ENCODE measurements at regions not wholly inside any gene's neighbourhood (a gene's known extent, or its start where the extent isn't known, plus 50 kb on each side); places are given as distances from the start of the nearest gene placed in this dataset.

DNA sequence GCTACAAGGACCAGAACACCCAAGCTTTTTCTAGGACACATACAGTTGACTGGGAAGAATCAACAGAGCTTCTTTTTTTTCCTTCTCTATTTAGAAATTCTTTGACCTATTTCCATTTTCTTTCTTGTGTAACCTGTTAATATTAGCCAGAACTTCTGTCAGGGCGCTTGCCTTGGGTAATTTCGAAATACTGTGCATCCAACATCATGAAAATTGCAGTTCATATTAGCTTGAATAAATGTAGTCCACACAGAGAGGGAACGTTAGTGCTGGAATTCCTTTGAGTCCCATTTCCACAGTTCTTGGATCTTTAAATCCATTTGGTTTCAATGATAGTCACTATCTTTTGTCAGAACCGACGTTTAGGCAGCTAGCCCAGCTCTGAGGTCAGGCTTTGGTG lies 141.8 kb downstream of the MXRA5 start:
- Histone ChIP-seq H2AFZ (ENCODE audit: control insufficient read depth, low read length) (no peak overlapping the region), H3K36me3 (ENCODE audit: control insufficient read depth in 2 of 2, extremely low read depth in 1 of 2, insufficient read depth in 2 of 2, low read length in 2 of 2) (no peaks in the 10 kb centered on the region), H3K27ac (ENCODE audit: control insufficient read depth, insufficient read depth, low read length) (no peak overlapping the region), H3K9me1 (ENCODE audit: control insufficient read depth, extremely low read depth, insufficient read depth, low read length) (no peaks in the 10 kb centered on the region), H3K27me3 (ENCODE audit: control insufficient read depth, extremely low read depth, insufficient read depth, low read length) (no peaks in the 10 kb centered on the region), H3K4me2 (ENCODE audit: control insufficient read depth, extremely low read depth, insufficient read depth, low read depth, low read length) (no peak overlapping the region), H3K4me3 (ENCODE audit: control insufficient read depth in 2 of 3, extremely low read depth in 1 of 3, insufficient read depth in 2 of 3, low read depth in 1 of 3, low read length in 3 of 3) (no peak overlapping the region), H3K4me1 (ENCODE audit: control insufficient read depth, extremely low read depth, insufficient read depth, low read length) (no peaks in the 10 kb centered on the region), H3K79me2 (ENCODE audit: control insufficient read depth, insufficient read depth, low read length) (no peaks in the 10 kb centered on the region), H4K20me1 (ENCODE audit: control insufficient read depth, extremely low read depth, insufficient read depth, low read length) (no peaks in the 10 kb centered on the region), H3K9me3 (ENCODE audit: control insufficient read depth, low read depth, low read length) (no peaks in the 10 kb centered on the region), H3K9ac (ENCODE audit: control insufficient read depth, extremely low read depth, insufficient read depth, low read length) (no peak overlapping the region)
- no peak for TF ChIP-seq EZH2 (IDR thresholded peaks at IDR 0.05; ENCODE audit: low read length)
- TF ChIP-seq, protein P1, sequence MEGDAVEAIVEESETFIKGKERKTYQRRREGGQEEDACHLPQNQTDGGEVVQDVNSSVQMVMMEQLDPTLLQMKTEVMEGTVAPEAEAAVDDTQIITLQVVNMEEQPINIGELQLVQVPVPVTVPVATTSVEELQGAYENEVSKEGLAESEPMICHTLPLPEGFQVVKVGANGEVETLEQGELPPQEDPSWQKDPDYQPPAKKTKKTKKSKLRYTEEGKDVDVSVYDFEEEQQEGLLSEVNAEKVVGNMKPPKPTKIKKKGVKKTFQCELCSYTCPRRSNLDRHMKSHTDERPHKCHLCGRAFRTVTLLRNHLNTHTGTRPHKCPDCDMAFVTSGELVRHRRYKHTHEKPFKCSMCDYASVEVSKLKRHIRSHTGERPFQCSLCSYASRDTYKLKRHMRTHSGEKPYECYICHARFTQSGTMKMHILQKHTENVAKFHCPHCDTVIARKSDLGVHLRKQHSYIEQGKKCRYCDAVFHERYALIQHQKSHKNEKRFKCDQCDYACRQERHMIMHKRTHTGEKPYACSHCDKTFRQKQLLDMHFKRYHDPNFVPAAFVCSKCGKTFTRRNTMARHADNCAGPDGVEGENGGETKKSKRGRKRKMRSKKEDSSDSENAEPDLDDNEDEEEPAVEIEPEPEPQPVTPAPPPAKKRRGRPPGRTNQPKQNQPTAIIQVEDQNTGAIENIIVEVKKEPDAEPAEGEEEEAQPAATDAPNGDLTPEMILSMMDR (optimal IDR thresholded peaks at IDR 0.05 in 1 of 3, IDR thresholded peaks at IDR 0.05 in 1 of 3, conservative IDR thresholded peaks at IDR 0.05 in 1 of 3; ENCODE audit: extremely low read depth in 1 of 3, insufficient read depth in 2 of 3, low read length in 3 of 3), result no peak
- FAIRE-seq, result no peak
- dilution Hi-C loops (cut with MboI; ENCODE audit: extremely low pct_ligation_motif_present, low sequenced_read_pairs), result no loop called here
- DNase-seq (ENCODE audit: low read depth, low spot score), result no peak

DNA sequence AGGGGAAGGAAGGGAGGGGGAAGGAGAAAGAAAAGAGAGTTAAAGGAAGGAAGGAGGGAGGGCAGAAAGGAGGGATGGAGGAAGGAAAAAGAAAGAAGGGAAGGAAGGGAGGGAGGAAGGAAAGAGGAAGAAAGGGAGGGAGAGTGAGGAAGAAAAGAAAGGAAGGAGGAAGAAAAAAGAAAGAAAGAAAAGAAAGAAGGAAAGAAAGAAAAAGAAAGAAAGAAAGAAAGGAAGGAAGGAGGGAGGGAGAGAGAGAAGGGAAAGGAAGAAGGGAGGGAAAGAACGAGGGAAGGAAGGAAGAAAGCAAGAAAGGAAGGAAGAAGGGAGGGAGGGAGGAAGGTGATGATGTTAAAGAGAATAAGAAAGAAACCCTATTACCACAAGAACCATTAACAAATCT lies 150.6 kb downstream of the MXRA5 start:
- no peaks in the 10 kb centered on the region for H3K27me3 ChIP-seq (ENCODE audit: control insufficient read depth, extremely low read depth, insufficient read depth, low read length)

More for the DNA sequence above, 150.6 kb downstream of the MXRA5 start:
- Histone ChIP-seq H3K4me3 (ENCODE audit: control insufficient read depth in 2 of 3, extremely low read depth in 1 of 3, insufficient read depth in 2 of 3, low read depth in 1 of 3, low read length in 3 of 3) (no peak overlapping the region), H3K4me1 (ENCODE audit: control insufficient read depth, extremely low read depth, insufficient read depth, low read length) (no peaks in the 10 kb centered on the region), H3K9ac (ENCODE audit: control insufficient read depth, extremely low read depth, insufficient read depth, low read length) (no peak overlapping the region), H3K79me2 (ENCODE audit: control insufficient read depth, insufficient read depth, low read length) (no peaks in the 10 kb centered on the region), H3K27ac (ENCODE audit: control insufficient read depth, insufficient read depth, low read length) (no peak overlapping the region), H3K9me1 (ENCODE audit: control insufficient read depth, extremely low read depth, insufficient read depth, low read length) (no peaks in the 10 kb centered on the region), H2AFZ (ENCODE audit: control insufficient read depth, low read length) (no peak overlapping the region), H3K36me3 (ENCODE audit: control insufficient read depth in 2 of 2, extremely low read depth in 1 of 2, insufficient read depth in 2 of 2, low read length in 2 of 2) (no peaks in the 10 kb centered on the region), H3K9me3 (ENCODE audit: control insufficient read depth, low read depth, low read length) (no peaks in the 10 kb centered on the region), H4K20me1 (ENCODE audit: control insufficient read depth, extremely low read depth, insufficient read depth, low read length) (no peaks in the 10 kb centered on the region), H3K4me2 (ENCODE audit: control insufficient read depth, extremely low read depth, insufficient read depth, low read depth, low read length) (no peak overlapping the region)
- FAIRE-seq, result no peak
- TF ChIP-seq, protein P1 (optimal IDR thresholded peaks at IDR 0.05 in 1 of 3, IDR thresholded peaks at IDR 0.05 in 1 of 3, conservative IDR thresholded peaks at IDR 0.05 in 1 of 3; ENCODE audit: extremely low read depth in 1 of 3, insufficient read depth in 2 of 3, low read length in 3 of 3), result no peak
- TF ChIP-seq EZH2 (IDR thresholded peaks at IDR 0.05; ENCODE audit: low read length), result no peak
- dilution Hi-C loops (cut with MboI; ENCODE audit: extremely low pct_ligation_motif_present, low sequenced_read_pairs), result no loop called here
- DNase-seq (ENCODE audit: low read depth, low spot score), result no peak
